Ovary (tissue), 7 donors: ENCODE measurements at regions not wholly inside any gene's neighbourhood (a gene's known extent, or its start where the extent isn't known, plus 50 kb on each side); places are given as distances from the start of the nearest gene placed in this dataset.

Experiments
- DNase-seq, 5 donors: peaks; one replicate each; pipeline ENCODE4 v3.0.0-alpha.2; 2019 to 2020
- H3K27ac ChIP-seq, 2 donors: fragments of 200-600 bp; one replicate each; pipeline versions ENCODE4 v1.5.1 to v1.8.0; 2019 to 2022
- H3K27me3 ChIP-seq: fragments of 200-600 bp; one replicate; pipeline ENCODE4 v1.8.0; 2022
- H3K36me3 ChIP-seq: fragments of 200-600 bp; sonication (generic); one replicate; pipeline ENCODE4 v1.5.1; 2019
- H3K4me1 ChIP-seq: one replicate; pipeline ENCODE4 v1.8.1; 2013; ENCODE audit warnings: mild to moderate bottlenecking, moderate library complexity; ENCODE audit not compliant: insufficient read depth
- H3K4me3 ChIP-seq: fragments of 200-600 bp; sonication (generic); one replicate; pipeline ENCODE4 v1.5.1; 2017
- H3K9me3 ChIP-seq, 2 donors: fragments of 200-600 bp in 1 of 2; sonication (generic) in 1 of 2; one replicate each; pipeline versions ENCODE4 v1.5.1 to v1.8.1; 2013 to 2019; ENCODE audit warnings: mild to moderate bottlenecking in 1 of 2, moderate library complexity in 1 of 2
- CTCF ChIP-seq, 3 donors: fragments of 450-650 bp in 2 of 3; fragments of 200-600 bp in 1 of 3; IDR thresholded peaks; one replicate each; pipeline versions ENCODE4 v1.5.1 to v1.8.0; 2016 to 2022; ENCODE audit warnings: antibody characterized with exemption in 3 of 3, mild to moderate bottlenecking in 1 of 3
- EP300 ChIP-seq: sonication (generic); formaldehyde crosslinking; IDR thresholded peaks from one replicate; pipeline ENCODE4 v1.6.1; 2017; ENCODE audit warnings: antibody characterized with exemption
- POLR2A ChIP-seq: fragments of 450-650 bp; IDR thresholded peaks from one replicate; pipeline ENCODE4 v1.6.1; 2017; ENCODE audit warnings: antibody characterized with exemption, mild to moderate bottlenecking, moderate library complexity
- WGBS, 3 donors: extraction: QIAGEN DNeasy Blood & Tissue Kit in 1 of 3; methylation state at CpG; one replicate each; pipeline versions ENCODE4 v1.1.5 to v1.1.7; 2013 to 2017; 5-methylcytosine and 5-hydroxymethylcytosine counted together
- intact Hi-C, 4 donors: fragments of 100-400 bp; cut with DNase I; formaldehyde crosslinking; loops; one replicate each; pipeline versions ENCODE4 v1.11.0 to v1.15.1; 2022 to 2023
- donor health status: DM: no; HTN: no; CAD: no; lungs with moderate emphysema.
- donor health status: DM: no; HTN: no; CAD: no.
- donor health status: Bipolar disorder and iron deficiency.
- donor health status: DM: no; HTN: no; CAD: no.
- donor health status: DM: yes; HTN: yes; CAD: no.

DNA sequence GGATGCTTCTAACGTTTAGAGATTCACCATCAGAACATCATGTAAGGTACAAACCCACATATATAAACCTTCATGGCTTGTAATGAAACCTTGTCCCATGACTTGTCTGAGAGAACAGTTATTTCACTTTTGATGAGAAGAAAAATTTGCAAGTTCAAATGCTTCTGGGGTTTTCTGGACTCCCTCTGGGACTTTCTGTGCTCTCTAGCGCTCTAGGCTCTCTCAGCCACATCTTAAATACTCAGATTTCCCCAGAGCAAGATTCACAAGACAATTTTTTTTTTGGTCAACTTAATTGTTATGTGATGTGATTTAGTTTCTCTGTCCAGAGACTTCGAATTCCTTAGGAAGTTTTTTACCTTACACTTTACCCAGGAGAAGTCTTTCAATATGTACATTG lies 282.8 kb upstream of the EDNRB start:
- H3K27ac ChIP-seq: no peak overlapping the region
- TF ChIP-seq CTCF (IDR thresholded peaks at IDR 0.05) (no peak), POLR2A (no peak), EP300 (no peak)
- H3K4me3 ChIP-seq: no peak overlapping the region
- H3K27me3 ChIP-seq: no peaks in the 10 kb centered on the region
- WGBS, 3 donors: 69 to 75% (median 70%) methylated on average over 3 of the region's 3 CpGs
- H3K9me3 ChIP-seq: no peaks in the 10 kb centered on the region
- no peaks in the 10 kb centered on the region for H3K4me1 ChIP-seq
- intact Hi-C loops: no loop called here
- no peaks in the 10 kb centered on the region for H3K36me3 ChIP-seq
- DNase-seq: no peak

- no peak for DNase-seq
- intact Hi-C loops: no loop called here
- WGBS, 3 donors: 63 to 76% (median 70%) methylated on average over 3 of the region's 3 CpGs
- no peak overlapping the region for H3K4me3 ChIP-seq
- TF ChIP-seq CTCF (IDR thresholded peaks at IDR 0.05): no peak
- no peak for TF ChIP-seq POLR2A
- no peak for TF ChIP-seq EP300
- H3K27ac ChIP-seq: no peak overlapping the region
- H3K4me1 ChIP-seq: no peaks in the 10 kb centered on the region
- H3K9me3 ChIP-seq: no peaks in the 10 kb centered on the region
- H3K27me3 ChIP-seq: no peaks in the 10 kb centered on the region
- H3K36me3 ChIP-seq: no peaks in the 10 kb centered on the region
Observed at GRCh38 chr13:78198821-78199220, 280.2 kb upstream of the EDNRB start.

DNA sequence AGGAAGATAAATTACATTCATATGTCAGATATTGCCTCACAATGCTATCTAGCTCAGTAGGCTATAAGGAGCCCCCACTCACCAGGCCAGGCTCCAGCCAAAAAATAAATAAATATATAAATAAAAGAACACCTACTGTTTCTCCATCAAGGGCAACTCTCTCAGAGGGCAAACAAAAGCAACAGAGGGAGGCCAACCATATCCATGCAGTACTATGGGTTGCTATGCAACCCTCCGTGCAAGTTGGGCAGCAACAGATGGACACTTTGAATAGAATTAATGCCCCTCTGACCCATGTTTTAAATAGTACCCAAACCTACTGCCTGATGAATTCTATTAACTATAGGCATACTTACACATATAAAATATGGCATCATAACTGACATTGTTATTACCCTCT lies 279.8 kb upstream of the EDNRB start:
- DNase-seq: no peak
- 58 to 68% (median 59%) methylated on average over 1 of the region's 1 CpG for WGBS, 3 donors
- H3K9me3 ChIP-seq: no peaks in the 10 kb centered on the region
- H3K27me3 ChIP-seq: no peaks in the 10 kb centered on the region
- TF ChIP-seq EP300 (no peak), CTCF (IDR thresholded peaks at IDR 0.05) (no peak), POLR2A (no peak)
- H3K27ac ChIP-seq: no peak overlapping the region
- intact Hi-C loops: no loop called here
- H3K4me3 ChIP-seq: no peak overlapping the region
- H3K36me3 ChIP-seq: no peaks in the 10 kb centered on the region
- no peaks in the 10 kb centered on the region for H3K4me1 ChIP-seq

- no peak overlapping the region for H3K27ac ChIP-seq
- DNase-seq: no peak
- H3K36me3 ChIP-seq: no peaks in the 10 kb centered on the region
- no peak overlapping the region for H3K4me3 ChIP-seq
- no peaks in the 10 kb centered on the region for H3K4me1 ChIP-seq
- no peaks in the 10 kb centered on the region for H3K9me3 ChIP-seq
- TF ChIP-seq POLR2A (no peak), EP300 (no peak), CTCF (IDR thresholded peaks at IDR 0.05) (no peak)
- intact Hi-C loops: no loop called here
- H3K27me3 ChIP-seq: no peaks in the 10 kb centered on the region
- WGBS, 3 donors: 79 to 80% (median 80%) methylated on average over 5 of the region's 5 CpGs
Observed at GRCh38 chr13:78197231-78197630, 278.6 kb upstream of the EDNRB start.
